Gastrocnemius medialis (tissue), 4 donors: ENCODE measurements at regions not wholly inside any gene's neighbourhood (a gene's known extent, or its start where the extent isn't known, plus 50 kb on each side); places are given as distances from the start of the nearest gene placed in this dataset.

ENCODE experiments used
- CTCF ChIP-seq, 5 experiments: fragments of 450-650 bp in 3 of 5; fragments of 200-600 bp in 2 of 5; sonication (generic) in 2 of 5; IDR thresholded peaks in 4 of 5; conservative IDR thresholded peaks in 1 of 5; 1 replicate in 4 of 5; 2 replicates in 1 of 5; pipeline ENCODE4 v1.5.1; 2016 to 2019; ENCODE audit warnings: antibody characterized with exemption in 5 of 5, mild to moderate bottlenecking in 3 of 5, moderate library complexity in 3 of 5
- POLR2A ChIP-seq, 2 donors: fragments of 450-650 bp; IDR thresholded peaks; one replicate each; pipeline ENCODE4 v1.6.1; 2017; ENCODE audit warnings: antibody characterized with exemption in 2 of 2, mild to moderate bottlenecking in 2 of 2, moderate library complexity in 2 of 2

GRCh38 chr5:108536321-108536720, 154.4 kb upstream of the FBXL17 start:
- no peak for TF ChIP-seq CTCF (IDR thresholded peaks at IDR 0.05 in 4 of 5, conservative IDR thresholded peaks at IDR 0.05 in 1 of 5)
- no peak for TF ChIP-seq POLR2A (IDR thresholded peaks at IDR 0.05)
